ENCODE measurements at regions not wholly inside any gene's neighbourhood (a gene's known extent, or its start where the extent isn't known, plus 50 kb on each side); places are given as distances from the start of the nearest gene placed in this dataset.

- Histone ChIP-seq H3K27me3 (ENCODE audit: control insufficient read depth in 1 of 2, insufficient read depth in 2 of 2, low read length in 2 of 2) (no peaks in the 10 kb centered on the region), H3K4me1 (ENCODE audit: insufficient read depth, low read length) (no peaks in the 10 kb centered on the region), H3K36me3 (ENCODE audit: insufficient read depth, low read length) (no peaks in the 10 kb centered on the region), H3K9me3 (ENCODE audit: control insufficient read depth in 1 of 2, insufficient read depth in 1 of 2, low read length in 2 of 2) (no peaks in the 10 kb centered on the region), H3K27ac (ENCODE audit: low read depth in 1 of 2, low read length in 2 of 2) (no peak overlapping the region), H3K4me3 (ENCODE audit: low read length) (no peak overlapping the region)
- Mint-ChIP-seq H3K4me1 (ENCODE audit: low read depth) (no peaks in the 10 kb centered on the region), H3K27me3 (peaks cover 5% of the 10 kb centered on the region), H3K36me3 (ENCODE audit: low read depth) (no peaks in the 10 kb centered on the region), H3K27ac (no peak overlapping the region), H3K4me3 (no peak overlapping the region), H3K9me3 (no peaks in the 10 kb centered on the region)
- no peak for TF ChIP-seq CTCF (IDR thresholded peaks at IDR 0.05)
- ATAC-seq (ENCODE audit: poor library complexity) (no peak), DNase-seq (no peak)
- POLR2A ChIA-PET, result no interaction called here
- intact Hi-C loops (cut with DNase I, micrococcal nuclease), result no loop called here
- CTCF ChIA-PET, result no interaction called here
Measured at GRCh38 chr14:32011225-32011624, 65.9 kb upstream of the ARHGAP5 start.

- DNase-seq (no peak), ATAC-seq (ENCODE audit: poor library complexity) (no peak)
- H3K27ac ChIP-seq (ENCODE audit: low read depth in 1 of 2, low read length in 2 of 2), result no peak overlapping the region
- H3K36me3 Mint-ChIP-seq (ENCODE audit: low read depth), result no peaks in the 10 kb centered on the region
- POLR2A ChIA-PET, result no interaction called here
- CTCF ChIA-PET, result no interaction called here
- H3K4me3 Mint-ChIP-seq, result no peak overlapping the region
- H3K36me3 ChIP-seq (ENCODE audit: insufficient read depth, low read length), result no peaks in the 10 kb centered on the region
- TF ChIP-seq CTCF (IDR thresholded peaks at IDR 0.05), result no peak
- H3K4me3 ChIP-seq (ENCODE audit: low read length), result no peak overlapping the region
- H3K27me3 Mint-ChIP-seq, result peaks cover 9% of the 10 kb centered on the region
- no peaks in the 10 kb centered on the region for H3K9me3 ChIP-seq (ENCODE audit: control insufficient read depth in 1 of 2, insufficient read depth in 1 of 2, low read length in 2 of 2)
- no peak overlapping the region for H3K27ac Mint-ChIP-seq
- no peaks in the 10 kb centered on the region for H3K4me1 Mint-ChIP-seq (ENCODE audit: low read depth)
- H3K4me1 ChIP-seq (ENCODE audit: insufficient read depth, low read length), result no peaks in the 10 kb centered on the region
- no peaks in the 10 kb centered on the region for H3K9me3 Mint-ChIP-seq
- no peaks in the 10 kb centered on the region for H3K27me3 ChIP-seq (ENCODE audit: control insufficient read depth in 1 of 2, insufficient read depth in 2 of 2, low read length in 2 of 2)
- intact Hi-C loops (cut with DNase I, micrococcal nuclease), result no loop called here
Measured at GRCh38 chr14:32012062-32012461, 65.0 kb upstream of the ARHGAP5 start.

- Histone ChIP-seq H3K27ac (ENCODE audit: low read depth in 1 of 2, low read length in 2 of 2) (no peak overlapping the region), H3K4me3 (ENCODE audit: low read length) (no peak overlapping the region), H3K27me3 (ENCODE audit: control insufficient read depth in 1 of 2, insufficient read depth in 2 of 2, low read length in 2 of 2) (no peaks in the 10 kb centered on the region), H3K9me3 (ENCODE audit: control insufficient read depth in 1 of 2, insufficient read depth in 1 of 2, low read length in 2 of 2) (no peaks in the 10 kb centered on the region), H3K4me1 (ENCODE audit: insufficient read depth, low read length) (no peaks in the 10 kb centered on the region), H3K36me3 (ENCODE audit: insufficient read depth, low read length) (no peaks in the 10 kb centered on the region)
- POLR2A ChIA-PET, result no interaction called here
- CTCF ChIA-PET, result no interaction called here
- DNase-seq (no peak), ATAC-seq (ENCODE audit: poor library complexity) (no peak)
- Mint-ChIP-seq H3K36me3 (ENCODE audit: low read depth) (no peaks in the 10 kb centered on the region), H3K27ac (no peak overlapping the region), H3K4me3 (no peak overlapping the region), H3K27me3 (peaks cover 9% of the 10 kb centered on the region), H3K4me1 (ENCODE audit: low read depth) (no peaks in the 10 kb centered on the region), H3K9me3 (no peaks in the 10 kb centered on the region)
- intact Hi-C loops (cut with DNase I, micrococcal nuclease), result no loop called here
- no peak for TF ChIP-seq CTCF (IDR thresholded peaks at IDR 0.05)
Measured at GRCh38 chr14:32012571-32012970, 64.5 kb upstream of the ARHGAP5 start.

Data from CD4-positive, alpha-beta T cell (primary cell).